Breast epithelium (tissue), 3 donors: ENCODE measurements at regions not wholly inside any gene's neighbourhood (a gene's known extent, or its start where the extent isn't known, plus 50 kb on each side); places are given as distances from the start of the nearest gene placed in this dataset.

Source experiments
- CTCF ChIP-seq, 3 donors: fragments of 450-650 bp; IDR thresholded peaks; one replicate each; pipeline ENCODE4 v1.5.1; 2016 to 2017; ENCODE audit warnings: antibody characterized with exemption in 3 of 3, mild to moderate bottlenecking in 3 of 3, moderate library complexity in 3 of 3
- POLR2A ChIP-seq: fragments of 450-650 bp; IDR thresholded peaks from one replicate; pipeline ENCODE4 v1.6.1; 2016; ENCODE audit warnings: antibody characterized with exemption, mild to moderate bottlenecking, moderate library complexity
- POLR2AphosphoS5 ChIP-seq, 3 donors: sonication (generic); formaldehyde crosslinking; IDR thresholded peaks; one replicate each; pipeline ENCODE4 v1.6.1; 2017; ENCODE audit warnings: antibody characterized with exemption in 3 of 3

GRCh38 chr6:3579652-3580175, 122.9 kb upstream of the SLC22A23 start:
- TF ChIP-seq CTCF (IDR thresholded peaks at IDR 0.05) (no peak), POLR2A (no peak), POLR2AphosphoS5 (IDR thresholded peaks at IDR 0.05) (no peak)
